IMR-90 (cell line): ENCODE measurements at regions not wholly inside any gene's neighbourhood (a gene's known extent, or its start where the extent isn't known, plus 50 kb on each side); places are given as distances from the start of the nearest gene placed in this dataset.

Source experiments
- ATAC-seq: fragments of 200-7000 bp; cut with Tn5 transposase; 2 replicates; pipeline ENCODE4 v1.9.1; 2020; ENCODE audit warnings: low read depth, mild to moderate bottlenecking, moderate library complexity
- BruUV-seq: library from RNA; stranded (reverse); fragments of 400-500 nt; replicated peaks from 2 replicates; lab custom pipeline; 2021; lab: Mats Ljungman, UMichigan
- CTCF ChIA-PET: fragments of 300-600 bp; formaldehyde crosslinking; extraction: SDS; loops from one replicate; lab custom pipeline; 2021; ENCODE audit warnings: antibody characterized with exemption; lab: Yijun Ruan, JAX
- POLR2A ChIA-PET: fragments of 300-600 bp; sonication (Branson Sonifier 250); formaldehyde crosslinking; loops from one replicate; lab custom pipeline; 2022; ENCODE audit warnings: antibody characterized with exemption; ENCODE audit not compliant: unreplicated experiment; lab: Charles Lee
- DNase-seq: peaks from one replicate; pipeline ENCODE4 v3.0.0; 2013
- H2AFZ ChIP-seq: replicated peaks from 2 replicates; pipeline ENCODE3; 2013; ENCODE audit warnings: low read length, mild to moderate bottlenecking; ENCODE audit not compliant: poor library complexity
- H2AK5ac ChIP-seq: 2 replicates; pipeline ENCODE4 v1.6.1; 2013; ENCODE audit warnings: low read depth, low read length, inconsistent platforms
- H2AK9ac ChIP-seq: replicated peaks from 2 replicates; pipeline ENCODE3; 2013; ENCODE audit warnings: mild to moderate bottlenecking, low read depth, low read length, moderate library complexity; ENCODE audit not compliant: poor library complexity
- H2BK120ac ChIP-seq: 2 replicates; pipeline ENCODE4 v1.6.1; 2013; ENCODE audit warnings: low read depth, low read length, inconsistent platforms
- H2BK15ac ChIP-seq: 3 replicates; pipeline ENCODE4 v1.6.1; 2013; ENCODE audit warnings: low read depth, low read length, inconsistent platforms
- H2BK20ac ChIP-seq: 2 replicates; pipeline ENCODE4 v1.6.1; 2013; ENCODE audit warnings: low read depth, mild to moderate bottlenecking, inconsistent platforms, low read length, moderate library complexity
- H2BK5ac ChIP-seq: 2 replicates; pipeline ENCODE4 v1.6.1; 2013; ENCODE audit warnings: mild to moderate bottlenecking, low read depth, low read length, inconsistent platforms; ENCODE audit not compliant: poor library complexity, severe bottlenecking
- H3K14ac ChIP-seq: replicated peaks from 2 replicates; pipeline ENCODE4 v1.6.1; 2013; ENCODE audit warnings: low read depth, low read length, inconsistent platforms
- H3K18ac ChIP-seq: 2 replicates; pipeline ENCODE4 v1.6.1; 2013; ENCODE audit warnings: low read depth, low read length, control low read depth
- H3K23ac ChIP-seq: 2 replicates; pipeline ENCODE4 v1.6.1; 2013; ENCODE audit warnings: low read depth, low read length, inconsistent platforms
- H3K27ac ChIP-seq: 2 replicates; pipeline ENCODE4 v1.5.1; 2013; ENCODE audit warnings: mild to moderate bottlenecking, control low read depth, low read length; ENCODE audit not compliant: insufficient read depth
- H3K27me3 ChIP-seq: 2 replicates; pipeline ENCODE4 v1.6.1; 2013; ENCODE audit warnings: low read length; ENCODE audit not compliant: control insufficient read depth, insufficient read depth
- H3K36me3 ChIP-seq: 2 replicates; pipeline ENCODE4 v1.6.1; 2013; ENCODE audit warnings: low read length, mixed read lengths; ENCODE audit not compliant: control insufficient read depth, insufficient read depth
- H3K4ac ChIP-seq: 2 replicates; pipeline ENCODE4 v1.6.1; 2013; ENCODE audit warnings: low read depth, low read length, inconsistent platforms
- H3K4me1 ChIP-seq: 2 replicates; pipeline ENCODE4 v1.6.1; 2013; ENCODE audit warnings: low read length, mixed read lengths; ENCODE audit not compliant: control insufficient read depth, insufficient read depth
- H3K4me2 ChIP-seq: 2 replicates; pipeline ENCODE4 v1.6.1; 2013; ENCODE audit warnings: low read depth, mild to moderate bottlenecking, control low read depth, low read length, moderate library complexity
- H3K4me3 ChIP-seq: 2 replicates; pipeline ENCODE4 v1.5.1; 2013; ENCODE audit warnings: low read depth, mild to moderate bottlenecking, control low read depth, low read length, moderate library complexity; ENCODE audit not compliant: insufficient read depth
- H3K56ac ChIP-seq: 2 replicates; pipeline ENCODE4 v1.6.1; 2013; ENCODE audit warnings: low read length, inconsistent platforms; ENCODE audit not compliant: insufficient read depth; ENCODE audit errors: extremely low read depth
- H3K79me1 ChIP-seq, 2 experiments: 2 replicates each; pipeline ENCODE4 v1.6.1; 2013; ENCODE audit warnings: low read length in 2 of 2, inconsistent platforms in 1 of 2, low read depth in 1 of 2
- H3K9ac ChIP-seq: 2 replicates; pipeline ENCODE4 v1.6.1; 2013; ENCODE audit warnings: low read depth, low read length, control low read depth
- H3K9me1 ChIP-seq: 2 replicates; pipeline ENCODE4 v1.6.1; 2013; ENCODE audit warnings: low read length, inconsistent platforms; ENCODE audit not compliant: insufficient read depth
- H3K9me3 ChIP-seq: 2 replicates; pipeline ENCODE4 v1.6.1; 2013; ENCODE audit warnings: low read length; ENCODE audit not compliant: control insufficient read depth, insufficient read depth
- H4K20me1 ChIP-seq: 2 replicates; pipeline ENCODE4 v1.6.1; 2013; ENCODE audit warnings: low read length, inconsistent platforms; ENCODE audit not compliant: insufficient read depth
- H4K5ac ChIP-seq: 2 replicates; pipeline ENCODE4 v1.6.1; 2013; ENCODE audit warnings: mild to moderate bottlenecking, low read depth, low read length, control low read depth
- H4K8ac ChIP-seq, 2 experiments: 2 replicates each; pipeline ENCODE4 v1.6.1; 2013; ENCODE audit warnings: low read depth in 2 of 2, low read length in 2 of 2, control low read depth in 1 of 2, inconsistent platforms in 1 of 2
- H4K91ac ChIP-seq: 2 replicates; pipeline ENCODE4 v1.6.1; 2013; ENCODE audit warnings: low read depth, low read length, inconsistent platforms; ENCODE audit not compliant: insufficient read depth
- BHLHE40 ChIP-seq: fragments of 150-350 bp; IDR thresholded peaks from 2 replicates; pipeline ENCODE4 v1.6.1; 2016; ENCODE audit warnings: mild to moderate bottlenecking, low read depth, low read length
- CEBPB ChIP-seq: IDR thresholded peaks from 2 replicates; pipeline ENCODE4 v1.6.1; 2012; ENCODE audit warnings: low read depth, low read length, improper control_type of control experiment
- FOS ChIP-seq: fragments of 150-350 bp; IDR thresholded peaks from 2 replicates; pipeline ENCODE4 v1.6.1; 2016; ENCODE audit warnings: low read depth, low read length
- MAFK ChIP-seq: IDR thresholded peaks from 2 replicates; pipeline ENCODE4 v1.6.1; 2012; ENCODE audit warnings: low read depth, low read length, improper control_type of control experiment
- MAZ ChIP-seq: IDR thresholded peaks from 2 replicates; pipeline ENCODE4 v1.6.1; 2012; ENCODE audit warnings: low read depth, mild to moderate bottlenecking, low read length, improper control_type of control experiment, moderate library complexity, borderline replicate concordance
- MXI1 ChIP-seq: IDR thresholded peaks from 2 replicates; pipeline ENCODE4 v1.6.1; 2012; ENCODE audit warnings: low read depth, mild to moderate bottlenecking, low read length, moderate library complexity, borderline replicate concordance
- NFE2L2 ChIP-seq: fragments of 150-350 bp; IDR thresholded peaks from 2 replicates; pipeline ENCODE4 v1.6.1; 2016; ENCODE audit warnings: low read depth, mild to moderate bottlenecking, low read length
- POLR2A ChIP-seq: IDR thresholded peaks from 2 replicates; pipeline ENCODE4 v1.6.1; 2012; ENCODE audit warnings: mild to moderate bottlenecking, low read depth, low read length
- RAD21 ChIP-seq: IDR thresholded peaks from 2 replicates; pipeline ENCODE4 v1.6.1; 2012; ENCODE audit warnings: low read length, improper control_type of control experiment
- RCOR1 ChIP-seq: IDR thresholded peaks from 2 replicates; pipeline ENCODE4 v1.6.1; 2012; ENCODE audit warnings: mild to moderate bottlenecking, low read length, improper control_type of control experiment; ENCODE audit not compliant: insufficient replicate concordance
- RFX5 ChIP-seq: IDR thresholded peaks from 2 replicates; pipeline ENCODE4 v1.8.0; 2012; ENCODE audit warnings: low read depth, mild to moderate bottlenecking, low read length, moderate library complexity
- SMC3 ChIP-seq: fragments of 150-350 bp; IDR thresholded peaks from 2 replicates; pipeline ENCODE4 v1.6.1; 2016; ENCODE audit warnings: low read depth, mild to moderate bottlenecking, antibody characterized with exemption, low read length, moderate library complexity
- WGBS, 2 experiments: methylation state at CpG; one replicate each; pipeline versions ENCODE4 v1.1.5 to v1.1.7; 2013; ENCODE audit warnings: missing lambda C conversion rate in 2 of 2; ENCODE audit not compliant: insufficient read length in 1 of 2; ENCODE audit errors: extremely low coverage in 2 of 2; 5-methylcytosine and 5-hydroxymethylcytosine counted together
- dilution Hi-C: fragments of 300-500 bp; cut with HindIII; formaldehyde crosslinking; loops from one replicate; pipeline ENCODE4 v1.14.3; 2018; ENCODE audit warnings: low sequenced_read_pairs; ENCODE audit not compliant: unreplicated experiment
- in situ Hi-C: fragments of 300-500 bp; cut with MboI; formaldehyde crosslinking; loops from 3 replicates; pipeline ENCODE4 v1.14.3; 2019; ENCODE audit warnings: low sequenced_read_pairs, inconsistent platforms, mixed read lengths
- intact Hi-C: fragments of 100-400 bp; cut with micrococcal nuclease; formaldehyde crosslinking; loops from 2 replicates; pipeline ENCODE4 v1.10.0; 2022
- TF ChIP-seq, protein P1 (sequence below): conservative IDR thresholded peaks from 2 replicates; pipeline ENCODE4 v1.5.1; 2012; ENCODE audit warnings: mild to moderate bottlenecking, low read depth, low read length, improper control_type of control experiment
- TF ChIP-seq, protein P2 (sequence below): fragments of 150-350 bp; IDR thresholded peaks from 2 replicates; pipeline ENCODE4 v1.6.1; 2017; ENCODE audit warnings: mild to moderate bottlenecking, antibody characterized with exemption, low read length, low read depth
- TF ChIP-seq, protein P3 (sequence below): fragments of 150-350 bp; IDR thresholded peaks from 2 replicates; pipeline ENCODE4 v1.6.1; 2016; ENCODE audit warnings: low read depth, mild to moderate bottlenecking, low read length, moderate library complexity, borderline replicate concordance

DNA sequence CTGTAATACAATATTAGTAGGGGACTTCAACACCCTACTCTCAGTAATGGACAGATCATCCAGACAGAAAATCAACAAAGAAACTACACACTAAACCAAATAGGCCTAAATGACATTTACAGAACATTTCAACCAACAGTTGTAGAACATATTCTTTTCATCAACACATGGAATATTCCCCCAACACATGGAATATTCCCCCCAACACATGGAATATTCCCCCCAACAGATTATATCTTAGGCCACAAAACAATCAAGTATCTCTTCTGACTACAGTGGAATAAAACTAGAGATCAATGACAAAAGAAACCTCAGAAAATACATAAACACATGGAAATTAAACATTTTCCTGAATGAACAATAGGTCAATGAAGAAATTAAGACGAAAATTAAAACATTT is 187.2 kb upstream of the RBBP8 start:
- no peak overlapping the region for H2BK120ac ChIP-seq

More for the DNA sequence above, 187.2 kb upstream of the RBBP8 start:
- H3K9me1 ChIP-seq: no peaks in the 10 kb centered on the region
- H3K4me2 ChIP-seq: no peak overlapping the region
- no peak overlapping the region for H4K8ac ChIP-seq
- TF ChIP-seq MXI1: no peak
- no peak for TF ChIP-seq POLR2A
- TF ChIP-seq, protein P1, sequence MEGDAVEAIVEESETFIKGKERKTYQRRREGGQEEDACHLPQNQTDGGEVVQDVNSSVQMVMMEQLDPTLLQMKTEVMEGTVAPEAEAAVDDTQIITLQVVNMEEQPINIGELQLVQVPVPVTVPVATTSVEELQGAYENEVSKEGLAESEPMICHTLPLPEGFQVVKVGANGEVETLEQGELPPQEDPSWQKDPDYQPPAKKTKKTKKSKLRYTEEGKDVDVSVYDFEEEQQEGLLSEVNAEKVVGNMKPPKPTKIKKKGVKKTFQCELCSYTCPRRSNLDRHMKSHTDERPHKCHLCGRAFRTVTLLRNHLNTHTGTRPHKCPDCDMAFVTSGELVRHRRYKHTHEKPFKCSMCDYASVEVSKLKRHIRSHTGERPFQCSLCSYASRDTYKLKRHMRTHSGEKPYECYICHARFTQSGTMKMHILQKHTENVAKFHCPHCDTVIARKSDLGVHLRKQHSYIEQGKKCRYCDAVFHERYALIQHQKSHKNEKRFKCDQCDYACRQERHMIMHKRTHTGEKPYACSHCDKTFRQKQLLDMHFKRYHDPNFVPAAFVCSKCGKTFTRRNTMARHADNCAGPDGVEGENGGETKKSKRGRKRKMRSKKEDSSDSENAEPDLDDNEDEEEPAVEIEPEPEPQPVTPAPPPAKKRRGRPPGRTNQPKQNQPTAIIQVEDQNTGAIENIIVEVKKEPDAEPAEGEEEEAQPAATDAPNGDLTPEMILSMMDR: no peak
- no peak for TF ChIP-seq FOS
- no peak for TF ChIP-seq SMC3
- TF ChIP-seq CEBPB: no peak
- no peak for TF ChIP-seq MAFK
- TF ChIP-seq, protein P2, sequence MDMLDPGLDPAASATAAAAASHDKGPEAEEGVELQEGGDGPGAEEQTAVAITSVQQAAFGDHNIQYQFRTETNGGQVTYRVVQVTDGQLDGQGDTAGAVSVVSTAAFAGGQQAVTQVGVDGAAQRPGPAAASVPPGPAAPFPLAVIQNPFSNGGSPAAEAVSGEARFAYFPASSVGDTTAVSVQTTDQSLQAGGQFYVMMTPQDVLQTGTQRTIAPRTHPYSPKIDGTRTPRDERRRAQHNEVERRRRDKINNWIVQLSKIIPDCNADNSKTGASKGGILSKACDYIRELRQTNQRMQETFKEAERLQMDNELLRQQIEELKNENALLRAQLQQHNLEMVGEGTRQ: no peak
- no peak for TF ChIP-seq BHLHE40
- TF ChIP-seq NFE2L2: no peak
- no peak for TF ChIP-seq RCOR1
- no peak for TF ChIP-seq MAZ
- no peak for TF ChIP-seq RAD21
- no peak for TF ChIP-seq RFX5
- TF ChIP-seq, protein P3, sequence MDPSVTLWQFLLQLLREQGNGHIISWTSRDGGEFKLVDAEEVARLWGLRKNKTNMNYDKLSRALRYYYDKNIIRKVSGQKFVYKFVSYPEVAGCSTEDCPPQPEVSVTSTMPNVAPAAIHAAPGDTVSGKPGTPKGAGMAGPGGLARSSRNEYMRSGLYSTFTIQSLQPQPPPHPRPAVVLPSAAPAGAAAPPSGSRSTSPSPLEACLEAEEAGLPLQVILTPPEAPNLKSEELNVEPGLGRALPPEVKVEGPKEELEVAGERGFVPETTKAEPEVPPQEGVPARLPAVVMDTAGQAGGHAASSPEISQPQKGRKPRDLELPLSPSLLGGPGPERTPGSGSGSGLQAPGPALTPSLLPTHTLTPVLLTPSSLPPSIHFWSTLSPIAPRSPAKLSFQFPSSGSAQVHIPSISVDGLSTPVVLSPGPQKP: no peak
- no peaks in the 10 kb centered on the region for H3K79me1 ChIP-seq
- no peak overlapping the region for H3K23ac ChIP-seq
- H3K27ac ChIP-seq: no peak overlapping the region
- no peaks in the 10 kb centered on the region for H4K20me1 ChIP-seq
- ChIA-PET CTCF (no interaction called here), POLR2A (no interaction called here)
- H2BK15ac ChIP-seq: no peak overlapping the region
- H2AK5ac ChIP-seq: no peak overlapping the region
- H3K4me3 ChIP-seq: no peak overlapping the region
- H2BK20ac ChIP-seq: no peak overlapping the region
- H3K14ac ChIP-seq: no peak overlapping the region
- H3K9ac ChIP-seq: no peak overlapping the region
- H3K56ac ChIP-seq: no peak overlapping the region
- ATAC-seq: no peak
- no peak overlapping the region for H3K18ac ChIP-seq
- no peak overlapping the region for H3K4ac ChIP-seq
- H3K36me3 ChIP-seq: no peaks in the 10 kb centered on the region
- H4K5ac ChIP-seq: no peak overlapping the region
- no peak overlapping the region for H2BK5ac ChIP-seq
- H3K27me3 ChIP-seq: peaks cover 6% of the 10 kb centered on the region
- DNase-seq: no peak
- H3K9me3 ChIP-seq: no peaks in the 10 kb centered on the region
- H4K91ac ChIP-seq: no peak overlapping the region
- in situ Hi-C loops: no loop called here
- H3K4me1 ChIP-seq: no peaks in the 10 kb centered on the region
- intact Hi-C loops: no loop called here
- BruUV-seq: no TSS peak
- no CpG with 5 or more reads among the region's 1 CpG for WGBS, 2 experiments
- dilution Hi-C loops: no loop called here
- H2AFZ ChIP-seq: no peak overlapping the region
- H2AK9ac ChIP-seq: no peak overlapping the region
